ENCODE measurements at regions not wholly inside any gene's neighbourhood (a gene's known extent, or its start where the extent isn't known, plus 50 kb on each side); places are given as distances from the start of the nearest gene placed in this dataset.
"Not testable (repeated sequence)": the region's sequence is repeated elsewhere in the genome, so short reads cannot be mapped to it uniquely, and the experiment has no call there.

DNA sequence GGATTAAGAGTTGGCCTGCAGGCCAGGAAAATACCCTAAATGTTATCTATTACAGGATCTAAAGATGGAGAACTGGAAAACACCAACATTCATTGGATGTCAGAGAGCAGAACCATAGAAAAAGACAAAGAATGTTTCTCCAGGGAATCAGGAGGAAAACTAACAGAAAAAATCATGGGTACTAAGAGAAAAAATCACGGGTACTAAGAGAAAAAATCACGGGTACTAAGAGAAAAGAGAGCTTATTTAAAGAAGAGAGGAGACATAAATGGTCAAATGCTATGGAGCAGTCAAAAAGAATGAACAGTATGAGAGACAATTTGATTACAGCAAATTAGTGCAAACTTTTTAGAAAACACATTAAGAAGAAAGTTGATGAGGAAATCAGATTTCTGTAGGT lies 73.8 kb upstream of the SERBP1 start:
- no peaks in the 10 kb centered on the region for H3K9me3 ChIP-seq (ENCODE audit: control extremely low read depth in 1 of 3, control insufficient read depth in 2 of 3, insufficient read depth in 1 of 3, low read length in 2 of 3)
- 100% methylated on average over 2 of the region's 2 CpGs for WGBS (ENCODE audit: insufficient coverage)
- no peak for ATAC-seq (ENCODE audit: low read depth)

GRCh38 chr1:67513392-67514294 lies 83.4 kb upstream of the SERBP1 start:
- H3K79me2 ChIP-seq (ENCODE audit: control insufficient read depth, insufficient read depth, low read length); H3K27ac Mint-ChIP-seq; POLR2A ChIA-PET; H3K36me3 ChIP-seq (replicated peaks in 1 of 2; ENCODE audit: control extremely low read depth in 1 of 2, control insufficient read depth in 1 of 2, extremely low read depth in 1 of 2, insufficient read depth in 2 of 2, low read length in 1 of 2); H3K4me2 ChIP-seq (replicated peaks; ENCODE audit: low read depth, low read length, poor library complexity, severe bottlenecking); intact Hi-C loops (cut with micrococcal nuclease); H3K9ac ChIP-seq (ENCODE audit: low read length); H3K4me3 ChIP-seq (ENCODE audit: control extremely low read depth in 1 of 5, extremely low read depth in 1 of 5, insufficient read depth in 1 of 5, low read depth in 2 of 5, low read length in 4 of 5); H3K4me1 ChIP-seq (ENCODE audit: control insufficient read depth in 2 of 2, insufficient read depth in 2 of 2, low read length in 2 of 2); H3K9me3 Mint-ChIP-seq (ENCODE audit: insufficient read depth); CTCF ChIA-PET; H3K27ac ChIP-seq (ENCODE audit: low read length in 2 of 2); H4K20me1 ChIP-seq (ENCODE audit: control insufficient read depth, insufficient read depth, low read length, poor library complexity, severe bottlenecking); H3K27me3 Mint-ChIP-seq; ATAC-seq (ENCODE audit: low read depth); H2AFZ ChIP-seq (ENCODE audit: insufficient read depth, low read depth, low read length, poor library complexity, severe bottlenecking); H3K4me1 Mint-ChIP-seq; DNase-seq; H3K4me3 Mint-ChIP-seq; H3K27me3 ChIP-seq (replicated peaks in 1 of 4; ENCODE audit: control extremely low read depth in 1 of 4, control insufficient read depth in 3 of 4, insufficient read depth in 4 of 4, low read length in 3 of 4): not testable (repeated sequence)
- 97% methylated on average over 5 of the region's 11 CpGs for WGBS (ENCODE audit: insufficient coverage)
- H3K9me3 ChIP-seq (ENCODE audit: control extremely low read depth in 1 of 3, control insufficient read depth in 2 of 3, insufficient read depth in 1 of 3, low read length in 2 of 3) = peaks cover 0 to 12% (median 5%) of the 10 kb centered on the region in 3 donors

More for the DNA sequence above, 73.8 kb upstream of the SERBP1 start:
- H3K27ac Mint-ChIP-seq = no peak overlapping the region
- ChIA-PET POLR2A (no interaction called here), CTCF (interaction anchor here (1.0 to 5.3 kb wide), 3 partner anchors 256 to 290 kb away, joined by 4 to 104 read pairs (median 24); no protein-coding TSS in a partner anchor)
- TF ChIP-seq CTCF (IDR thresholded peaks at IDR 0.05) (no peak), EZH2 (IDR thresholded peaks at IDR 0.05; ENCODE audit: borderline replicate concordance, insufficient read depth, low read depth, low read length, poor library complexity, severe bottlenecking) (no peak)
- no peaks in the 10 kb centered on the region for H3K36me3 ChIP-seq (replicated peaks in 1 of 2; ENCODE audit: control extremely low read depth in 1 of 2, control insufficient read depth in 1 of 2, extremely low read depth in 1 of 2, insufficient read depth in 2 of 2, low read length in 1 of 2)
- no peak overlapping the region for H3K9ac ChIP-seq (ENCODE audit: low read length)
- intact Hi-C loops (cut with micrococcal nuclease) = no loop called here
- H3K4me2 ChIP-seq (replicated peaks; ENCODE audit: low read depth, low read length, poor library complexity, severe bottlenecking) = no peak overlapping the region
- H3K27ac ChIP-seq (ENCODE audit: low read length in 2 of 2) = no peak overlapping the region
- H2AFZ ChIP-seq (ENCODE audit: insufficient read depth, low read depth, low read length, poor library complexity, severe bottlenecking) = no peak overlapping the region
- H3K4me1 Mint-ChIP-seq = peaks cover 4% of the 10 kb centered on the region
- H3K79me2 ChIP-seq (ENCODE audit: control insufficient read depth, insufficient read depth, low read length) = no peaks in the 10 kb centered on the region
- peaks cover 3 to 6% of the 10 kb centered on the region in 2 donors for H3K4me1 ChIP-seq (ENCODE audit: control insufficient read depth in 2 of 2, insufficient read depth in 2 of 2, low read length in 2 of 2)
- no peaks in the 10 kb centered on the region for H4K20me1 ChIP-seq (ENCODE audit: control insufficient read depth, insufficient read depth, low read length, poor library complexity, severe bottlenecking)
- peaks cover 18% of the 10 kb centered on the region for H3K27me3 Mint-ChIP-seq
- DNase-seq = no peak
- H3K4me3 Mint-ChIP-seq = no peak overlapping the region
- H3K9me3 Mint-ChIP-seq (ENCODE audit: insufficient read depth) = no peaks in the 10 kb centered on the region
- no peak overlapping the region for H3K4me3 ChIP-seq (ENCODE audit: control extremely low read depth in 1 of 5, extremely low read depth in 1 of 5, insufficient read depth in 1 of 5, low read depth in 2 of 5, low read length in 4 of 5)
- peaks cover 0 to 6% (median 0%) of the 10 kb centered on the region in 4 experiments for H3K27me3 ChIP-seq (replicated peaks in 1 of 4; ENCODE audit: control extremely low read depth in 1 of 4, control insufficient read depth in 3 of 4, insufficient read depth in 4 of 4, low read length in 3 of 4)
